Inflammatory macrophage (primary cell): ENCODE measurements at regions not wholly inside any gene's neighbourhood (a gene's known extent, or its start where the extent isn't known, plus 50 kb on each side); places are given as distances from the start of the nearest gene placed in this dataset.

Source experiments
- DNase-seq, 2 donors: peaks; one replicate each; pipeline ENCODE4 v3.0.0-alpha.2; 2020 to 2022

DNA sequence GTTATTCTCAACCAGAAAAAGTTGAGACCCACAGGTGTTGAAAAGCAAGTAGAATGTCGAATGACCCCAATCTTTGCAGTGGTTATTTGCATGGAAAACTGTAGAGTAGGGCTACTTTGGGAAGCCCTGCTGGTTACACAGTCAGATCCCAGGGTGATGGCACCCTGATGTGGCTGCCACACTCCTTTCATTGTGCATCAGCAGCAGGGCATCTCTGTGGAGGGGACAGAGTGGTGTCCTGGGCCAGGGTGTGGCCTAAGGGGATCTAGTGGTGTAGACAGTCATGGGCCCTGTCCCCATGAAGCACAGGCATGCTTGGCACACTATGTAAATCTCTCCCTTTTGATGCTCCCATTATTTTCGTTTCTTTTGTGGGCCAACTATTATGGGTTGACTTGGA is 199.4 kb upstream of the NAV2 start:
- no peak for DNase-seq

DNA sequence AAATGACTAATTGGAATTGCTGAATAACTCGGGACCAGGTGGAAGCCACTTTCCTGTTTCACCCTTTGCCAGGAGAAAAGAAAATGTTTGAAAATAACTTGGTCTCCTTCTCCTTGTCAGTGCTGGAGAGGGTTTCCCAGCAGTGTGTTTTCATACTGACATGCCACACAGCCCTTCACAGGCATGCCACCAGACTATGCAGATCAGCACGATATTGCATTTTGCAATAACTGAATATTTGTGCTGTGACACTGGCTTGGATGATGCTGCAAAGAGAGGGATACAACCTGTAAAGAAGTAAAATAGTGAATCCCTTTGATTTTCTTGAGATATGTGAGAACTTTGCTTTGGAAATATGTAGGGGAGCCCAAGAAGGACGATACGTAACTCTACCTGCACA is 200.0 kb upstream of the NAV2 start:
- no peak for DNase-seq

DNA sequence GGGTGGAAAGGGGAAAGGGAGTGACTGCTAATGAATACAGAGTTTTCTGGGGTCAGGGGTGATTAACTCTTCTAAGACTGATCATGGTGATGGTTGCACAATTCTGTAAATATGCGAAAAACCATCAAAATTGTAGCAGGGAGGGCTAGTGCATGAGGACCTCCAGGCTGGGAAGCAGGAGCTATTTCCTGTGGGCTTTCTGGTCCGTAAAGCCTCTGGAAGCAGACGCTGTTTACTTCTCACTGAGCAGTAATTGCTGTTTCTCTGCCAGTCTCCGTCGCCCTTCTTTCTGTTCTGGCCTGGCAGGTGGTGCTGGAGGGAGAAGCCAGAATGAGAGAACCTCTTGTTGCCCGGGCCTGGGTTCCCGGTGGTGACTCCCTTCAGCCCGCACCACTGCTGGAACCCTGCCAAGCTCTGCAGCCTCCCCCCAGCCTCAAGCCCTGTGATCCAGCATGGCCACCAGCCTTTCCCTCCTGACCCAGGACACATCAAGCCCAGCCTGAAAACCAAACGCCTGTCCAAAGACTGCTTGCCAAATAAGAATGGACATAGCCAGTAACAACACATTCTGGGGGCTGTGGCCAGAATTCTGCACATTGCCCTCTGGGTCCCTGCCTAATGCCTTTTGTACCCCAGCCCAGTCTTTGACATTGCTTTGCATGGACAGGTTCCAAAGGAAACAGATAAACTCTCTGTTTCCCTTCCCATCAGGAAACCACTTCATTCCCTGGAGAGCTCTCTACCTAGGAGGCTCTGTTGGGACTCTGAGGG is 201.0 kb upstream of the NAV2 start:
- DNase-seq, result no peak

DNA sequence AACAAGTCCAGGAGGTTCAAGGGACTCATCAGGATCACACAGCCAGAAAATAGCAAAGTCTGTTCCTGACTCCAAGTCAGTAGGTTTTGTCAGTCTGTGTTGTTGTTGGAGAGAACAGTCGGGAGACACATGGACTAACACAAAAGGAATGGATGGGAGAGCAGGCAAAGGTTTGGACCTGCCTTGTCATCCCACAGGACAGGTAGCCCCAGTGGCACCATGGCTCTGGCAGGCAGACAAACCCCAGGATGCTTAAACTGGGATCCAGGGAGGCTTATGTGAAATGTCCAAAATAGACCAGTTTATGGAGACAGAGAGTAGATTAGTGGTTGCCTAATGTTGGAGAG is 201.6 kb upstream of the NAV2 start:
- DNase-seq, result no peak

DNA sequence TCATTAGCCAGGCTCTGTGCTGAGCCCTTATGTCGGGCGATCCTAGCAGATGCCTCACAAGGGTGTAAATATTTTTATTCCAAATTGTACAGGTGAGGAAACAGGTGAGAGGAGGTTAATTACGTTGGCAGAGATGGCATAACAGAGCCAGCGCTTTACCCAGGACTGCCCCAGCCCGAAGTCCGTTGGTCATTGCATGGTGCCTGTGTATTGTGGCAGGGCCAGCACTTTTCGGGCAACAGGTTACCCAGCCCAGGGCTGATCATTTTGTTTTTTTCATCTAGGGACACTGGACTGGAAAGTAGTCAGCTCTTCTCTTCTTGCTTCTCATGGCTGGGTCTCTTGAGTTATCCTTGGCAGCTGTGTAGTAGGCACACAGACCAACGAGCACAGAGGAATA is 202.2 kb upstream of the NAV2 start:
- no peak for DNase-seq

DNA sequence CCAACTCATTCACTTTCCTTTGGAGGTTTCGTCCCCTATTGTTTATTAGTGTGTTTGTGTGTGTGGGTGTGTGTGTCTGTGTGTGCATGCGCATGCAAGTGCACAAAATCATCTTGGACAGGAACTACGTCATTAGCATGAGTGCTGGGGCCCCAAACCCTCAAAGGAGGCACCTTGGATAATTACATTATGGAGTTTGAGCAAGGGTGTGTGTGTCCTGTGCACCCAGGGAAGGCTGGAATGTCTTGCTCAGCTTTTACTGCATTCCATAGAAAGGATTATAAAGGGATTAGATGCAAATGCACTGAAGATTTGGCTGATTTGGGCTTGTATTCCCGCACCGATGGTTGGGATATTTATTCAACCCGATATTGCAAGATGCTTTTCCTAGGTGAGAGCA is 203.4 kb upstream of the NAV2 start:
- no peak for DNase-seq

DNA sequence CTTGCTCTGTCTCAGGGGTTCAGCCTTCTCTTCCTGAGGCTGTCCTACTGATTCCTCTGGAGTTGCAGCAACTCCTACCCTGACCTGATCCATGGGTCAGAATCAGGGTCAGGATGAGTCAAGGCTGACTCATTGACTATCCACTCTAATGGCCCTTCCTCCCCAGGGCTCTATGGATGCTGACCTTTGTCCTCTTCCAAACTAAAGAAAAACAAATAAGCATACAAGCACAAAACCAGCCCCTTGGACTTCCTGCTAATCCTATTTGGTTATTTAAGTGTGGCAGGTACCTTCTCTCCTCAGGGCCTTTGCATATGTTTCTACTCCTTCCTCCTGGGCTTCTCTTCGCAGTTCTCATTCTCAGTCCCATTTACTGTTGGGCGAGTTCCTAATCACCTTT is 204.5 kb upstream of the NAV2 start:
- DNase-seq, result no peak

DNA sequence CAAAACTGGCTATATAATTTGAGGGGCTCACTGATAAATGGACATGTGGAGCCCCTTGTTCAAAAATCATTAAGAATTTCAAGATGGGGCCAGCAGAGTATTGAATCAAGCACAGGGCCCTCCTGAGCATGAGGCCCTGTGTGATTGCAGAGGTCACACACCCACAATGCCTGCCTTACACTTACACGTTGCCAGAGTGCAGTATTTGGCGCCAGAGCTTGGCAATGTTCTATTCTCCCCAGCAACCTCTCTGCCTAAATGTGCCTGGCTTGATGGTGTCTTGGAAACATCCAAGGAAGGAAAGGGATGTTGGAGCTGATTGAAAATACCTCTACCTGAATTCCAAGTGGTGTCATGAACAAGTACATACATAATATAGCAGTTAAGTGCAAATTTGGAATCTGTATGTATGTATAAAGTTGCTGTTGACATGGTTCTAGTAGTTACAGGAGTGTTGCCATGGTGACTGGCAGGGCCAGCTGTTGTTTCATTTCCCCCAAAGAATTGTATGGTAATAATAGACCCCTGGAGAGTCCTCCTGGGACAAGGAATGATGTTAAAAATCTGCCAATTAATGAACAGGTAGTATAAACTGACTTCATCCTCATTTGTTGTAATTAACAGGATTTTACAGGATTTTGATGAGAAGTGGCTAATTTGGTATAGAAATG is 205.7 kb upstream of the NAV2 start:
- no peak for DNase-seq

DNA sequence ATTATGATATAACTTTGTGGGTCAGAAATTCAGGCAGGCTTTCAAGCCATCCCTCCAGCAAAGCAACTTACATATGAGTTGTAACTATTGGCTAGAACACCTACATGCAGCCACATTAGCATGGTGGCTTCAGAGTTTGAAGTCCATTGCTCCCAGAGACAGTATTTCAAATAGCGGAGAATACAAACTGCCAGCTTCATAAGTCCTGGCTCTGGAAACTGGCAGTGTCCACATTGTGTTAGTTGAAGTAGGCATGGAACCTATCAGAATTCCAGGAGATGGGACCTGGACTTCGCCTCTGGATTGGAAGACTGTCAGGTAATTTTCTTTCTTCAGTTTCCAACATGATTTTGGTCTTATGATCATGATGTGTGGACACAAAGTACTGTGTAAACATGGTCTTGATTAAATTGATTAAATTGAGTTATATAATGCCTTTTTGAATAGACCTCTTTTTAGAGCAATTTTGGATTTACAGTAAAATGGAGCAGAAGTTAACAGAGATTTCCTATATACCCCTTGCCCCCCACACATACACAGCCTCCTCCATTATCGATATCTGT is 209.9 kb upstream of the NAV2 start:
- no peak for DNase-seq

DNA sequence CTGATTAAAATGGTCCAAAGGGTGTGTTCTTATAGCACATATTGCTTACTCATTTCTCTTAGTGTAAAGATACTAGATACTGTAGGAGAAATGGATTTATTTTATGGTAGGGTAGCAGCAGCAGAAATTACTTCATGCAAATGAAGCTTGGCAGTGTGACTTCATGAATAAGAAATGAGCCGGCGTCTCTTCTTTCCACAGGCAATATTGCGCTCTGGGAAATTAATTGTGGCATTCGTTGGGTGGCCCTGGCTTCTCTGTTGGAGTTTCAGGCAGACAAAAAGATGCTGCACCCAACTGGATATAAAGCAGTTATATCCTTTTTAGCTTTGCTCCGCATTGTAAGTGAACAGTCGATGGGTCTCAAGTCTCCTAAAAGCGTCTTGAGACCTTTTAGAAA is 211.0 kb upstream of the NAV2 start:
- DNase-seq, result no peak

DNA sequence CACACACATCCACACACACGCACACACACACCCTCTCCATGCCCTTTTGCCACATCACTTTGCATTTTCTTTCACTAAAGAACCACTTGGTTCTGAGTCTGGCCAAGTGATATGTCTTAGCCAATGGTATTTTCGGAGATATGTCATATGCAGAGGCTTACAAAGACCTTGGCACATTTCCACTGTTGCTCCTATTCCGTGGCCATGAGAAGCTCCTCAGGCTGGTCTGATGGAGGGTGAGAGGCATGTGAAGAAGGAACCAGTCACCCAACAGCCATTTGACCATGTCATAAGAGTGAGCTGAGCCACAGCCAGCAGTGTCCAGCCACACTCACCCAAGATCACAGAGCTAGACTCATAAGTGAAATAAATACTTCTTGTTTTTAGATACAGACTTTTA is 212.6 kb upstream of the NAV2 start:
- DNase-seq, result no peak

DNA sequence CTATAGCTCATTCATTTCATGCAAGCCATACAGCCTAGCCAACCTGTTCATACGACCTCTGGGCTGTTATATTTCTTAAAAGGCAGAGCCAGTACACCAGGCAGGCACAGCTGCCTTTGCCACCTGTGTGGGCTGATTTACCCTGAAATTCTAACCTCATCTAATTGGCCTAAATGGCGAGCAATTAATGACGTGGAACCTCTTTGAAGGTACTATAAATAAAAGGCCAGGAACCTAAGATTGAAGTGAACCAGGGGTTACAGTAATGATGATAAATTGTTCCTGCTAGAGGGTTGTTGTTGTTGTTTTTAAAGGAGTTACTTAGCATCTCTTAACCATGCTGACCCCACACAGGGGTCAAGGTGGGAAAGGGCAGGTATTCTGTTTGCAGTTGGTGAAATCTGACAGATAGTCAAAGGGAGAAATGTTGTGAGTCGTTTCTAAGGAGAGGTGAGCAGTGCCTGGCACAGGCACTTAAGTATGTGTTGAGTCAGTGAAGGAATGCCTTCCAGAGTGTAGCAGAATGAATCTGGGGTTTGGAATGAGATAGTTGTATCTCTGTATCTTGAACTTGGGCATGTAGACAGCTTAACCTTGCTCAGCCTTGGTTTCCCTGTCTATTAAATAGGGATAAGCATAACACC is 213.5 kb upstream of the NAV2 start:
- no peak for DNase-seq

DNA sequence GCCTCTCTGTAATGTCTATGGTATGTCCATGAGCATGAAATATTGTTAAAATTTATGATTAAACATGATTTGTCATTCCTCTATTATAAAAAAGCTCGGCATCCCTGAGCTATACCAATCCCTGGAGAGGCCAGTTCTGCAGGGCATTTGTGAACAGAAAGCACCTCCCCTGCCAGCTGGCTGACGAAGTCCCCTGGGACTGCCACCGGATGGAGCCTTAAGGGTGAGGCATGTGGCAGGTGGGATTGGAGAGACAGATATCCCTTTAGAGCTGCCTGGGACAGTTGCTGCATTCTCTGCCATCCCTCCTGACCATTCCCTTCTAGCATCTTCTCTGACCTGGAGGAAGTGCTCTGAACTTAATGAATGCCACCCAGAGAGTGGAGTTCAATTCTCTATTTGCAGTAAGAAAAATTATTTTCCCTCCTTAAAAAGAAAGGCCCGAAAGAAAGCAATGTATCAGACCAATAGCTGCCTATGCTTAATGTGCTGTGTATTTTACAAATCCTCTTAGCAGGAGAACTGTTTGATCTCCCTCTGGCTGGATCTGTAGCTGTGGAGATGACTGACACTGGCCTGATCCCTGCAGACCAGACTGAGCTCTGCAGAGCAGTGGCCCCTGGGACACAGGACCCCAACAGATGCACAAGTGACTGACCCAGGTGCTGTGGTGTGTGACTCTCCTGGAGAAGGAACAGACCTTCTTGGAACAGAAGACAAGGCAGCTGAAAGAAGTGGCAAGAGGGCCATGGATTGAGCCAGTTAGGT is 219.0 kb upstream of the NAV2 start:
- DNase-seq, result no peak

DNA sequence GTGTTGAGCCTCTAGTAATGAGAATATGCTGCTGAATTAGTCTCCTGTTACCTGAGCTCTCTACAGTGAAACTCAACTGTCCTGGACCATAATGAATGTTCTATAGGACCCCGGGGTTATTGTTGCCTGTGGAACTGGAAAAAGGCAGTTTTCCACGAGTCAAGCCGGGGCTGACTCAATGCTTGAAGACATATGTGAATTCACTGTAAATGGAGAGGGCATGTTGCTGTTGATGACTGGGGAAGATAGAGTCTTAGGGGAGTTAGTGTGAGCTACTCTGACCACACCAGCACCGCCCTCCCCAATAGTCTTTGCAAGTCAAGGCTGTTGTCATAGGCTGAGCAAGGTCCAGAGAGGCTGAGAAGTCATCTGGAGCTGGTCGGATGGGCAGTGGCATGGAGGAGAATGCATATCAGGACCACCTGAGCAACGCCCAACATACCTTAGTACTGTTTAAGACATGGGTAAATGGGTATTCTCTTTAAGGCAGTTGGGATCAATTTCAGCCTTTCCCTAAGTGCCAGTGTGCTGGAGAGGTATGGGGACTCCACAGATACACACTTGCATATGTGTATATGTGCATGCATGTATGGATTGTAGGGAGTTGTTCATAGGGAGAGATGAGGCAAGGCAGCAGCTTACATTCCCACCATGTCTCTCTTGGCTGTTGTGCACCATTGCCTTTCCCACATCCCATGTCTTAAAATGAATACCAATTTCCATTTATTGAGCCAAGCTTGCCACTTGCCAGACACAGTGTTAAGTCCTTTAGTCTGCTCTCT is 230.1 kb upstream of the NAV2 start:
- DNase-seq, result no peak

DNA sequence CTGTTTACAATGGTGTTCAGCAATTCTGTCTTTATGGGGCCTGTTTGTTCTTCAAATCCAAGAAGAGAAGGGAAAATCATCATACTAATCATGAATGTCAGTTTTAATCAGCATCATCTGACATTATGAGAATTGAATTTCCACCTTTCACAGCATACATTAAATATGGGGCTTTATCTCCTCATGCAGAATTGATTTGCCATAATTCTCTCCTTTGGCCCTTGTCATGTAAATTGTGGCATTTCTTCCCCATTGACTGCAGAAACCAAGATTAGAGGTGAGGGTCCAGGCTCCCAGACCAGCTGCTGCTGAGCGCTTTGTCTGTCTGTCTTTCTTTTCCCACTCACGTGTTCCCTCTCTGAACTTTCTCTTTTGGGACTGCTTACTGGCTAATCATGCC is 232.1 kb upstream of the NAV2 start:
- no peak for DNase-seq

DNA sequence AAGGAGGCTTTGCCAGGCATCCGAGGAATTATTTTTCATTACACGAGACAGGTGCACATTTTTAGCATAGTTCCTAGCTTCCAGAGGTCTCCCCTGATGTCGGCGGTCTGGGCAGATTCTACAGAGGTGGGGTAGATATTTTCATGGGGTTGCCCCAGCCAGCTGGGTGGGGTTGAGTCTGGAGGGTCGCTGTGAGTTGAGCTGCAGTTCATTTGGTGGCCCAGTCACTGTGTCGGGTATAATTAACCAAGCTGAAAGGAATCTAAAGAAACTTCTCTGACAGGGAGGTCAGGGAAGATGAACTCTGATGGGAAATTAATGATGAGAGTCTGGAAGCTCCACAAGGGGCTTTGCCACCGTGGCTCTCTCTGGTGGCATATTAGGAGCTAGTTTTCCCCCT is 233.7 kb upstream of the NAV2 start:
- no peak for DNase-seq

DNA sequence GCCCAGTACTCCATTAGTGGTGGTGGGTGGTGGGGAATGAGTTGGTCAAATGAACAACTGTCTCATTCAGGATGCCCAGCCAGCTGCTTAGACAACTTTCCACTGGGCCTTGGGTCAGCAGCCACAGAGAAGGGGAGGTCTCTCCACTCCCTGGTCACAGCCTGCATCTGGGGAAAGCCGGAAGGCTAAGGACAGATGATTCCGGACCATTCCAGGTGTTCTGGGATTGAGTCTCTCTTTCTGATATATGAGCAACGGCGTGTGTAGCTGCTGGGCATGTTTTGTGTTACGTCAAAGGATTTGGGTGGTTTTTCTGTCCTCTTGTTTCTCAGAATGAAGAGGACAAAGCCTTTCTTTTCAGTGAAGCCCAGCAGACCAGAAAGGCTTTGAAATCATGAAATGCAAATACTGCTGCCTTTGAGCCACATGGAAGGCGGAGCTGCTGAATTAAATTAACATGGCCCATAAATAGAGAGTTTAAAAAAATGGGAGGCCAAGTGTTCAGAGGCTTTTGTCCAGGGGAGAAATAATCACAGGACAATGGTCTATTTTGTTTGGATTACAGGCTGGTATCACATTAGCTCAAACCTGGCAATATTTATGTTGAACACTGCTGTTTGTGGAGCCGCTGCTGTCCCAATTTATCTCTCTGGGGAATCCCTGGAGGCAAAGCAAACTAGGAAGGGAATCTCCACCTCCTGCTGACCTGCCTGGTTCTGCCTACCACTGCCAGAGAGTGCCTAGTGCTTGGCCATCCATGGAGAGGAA is 234.4 kb upstream of the E2F8 start:
- DNase-seq, result no peak

DNA sequence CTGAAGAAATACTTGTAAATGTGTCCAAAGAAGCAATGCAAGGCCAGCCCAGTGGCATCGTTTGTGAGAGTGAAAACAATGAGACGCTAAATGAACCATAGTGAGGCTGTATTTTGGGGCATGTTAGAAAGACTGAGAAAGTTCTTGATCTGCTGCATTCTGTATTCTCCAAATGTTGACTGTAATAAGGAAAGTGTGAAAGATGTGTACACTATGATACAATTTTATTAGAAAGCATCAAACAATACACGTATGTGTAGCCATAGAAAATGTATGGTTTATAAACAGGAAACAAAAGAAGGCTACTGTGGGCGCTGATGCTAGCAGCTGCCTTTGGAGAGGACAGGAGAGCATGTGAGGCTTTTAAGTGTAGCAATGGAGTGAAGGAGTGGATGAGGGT is 233.5 kb upstream of the E2F8 start:
- no peak for DNase-seq

DNA sequence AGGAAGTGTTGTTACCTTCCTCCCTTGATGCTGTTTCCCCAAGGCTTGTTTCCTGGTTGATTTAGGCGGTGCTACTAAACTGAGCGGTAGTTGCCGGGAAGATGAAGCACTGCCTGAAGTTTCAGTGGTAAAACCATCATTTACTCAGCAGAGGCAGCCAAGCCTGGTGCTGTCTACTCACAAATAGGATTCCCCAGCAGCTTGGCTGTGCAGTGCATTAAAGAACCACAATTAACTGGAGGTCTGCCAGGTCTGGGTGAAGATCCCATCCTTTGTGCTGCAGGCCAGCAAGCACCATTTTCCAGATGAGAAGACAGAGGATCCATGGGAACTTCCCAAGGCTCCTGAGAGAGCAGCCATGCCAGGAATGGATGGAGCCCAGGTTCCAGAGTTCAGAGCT is 231.9 kb upstream of the E2F8 start:
- DNase-seq, result no peak

DNA sequence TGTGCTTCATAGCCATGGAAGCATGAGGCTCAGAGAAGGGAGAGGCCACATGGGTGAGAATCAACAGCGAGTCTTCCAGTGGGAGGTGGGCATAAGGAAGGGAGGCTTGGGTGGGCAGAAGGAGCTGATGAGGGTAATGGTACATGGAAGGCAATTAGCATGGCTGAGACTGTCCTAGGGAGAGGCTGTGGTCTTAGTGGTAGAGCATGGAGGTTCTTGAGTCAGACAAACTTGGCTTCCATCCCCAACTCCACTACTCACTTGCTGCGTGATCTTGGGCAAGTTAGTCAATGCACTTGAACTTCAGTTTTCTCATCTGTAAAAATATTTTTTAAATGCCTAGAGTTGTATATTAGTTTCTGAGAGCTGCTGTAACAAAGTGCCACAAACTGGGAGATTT is 227.2 kb upstream of the E2F8 start:
- DNase-seq, result no peak

DNA sequence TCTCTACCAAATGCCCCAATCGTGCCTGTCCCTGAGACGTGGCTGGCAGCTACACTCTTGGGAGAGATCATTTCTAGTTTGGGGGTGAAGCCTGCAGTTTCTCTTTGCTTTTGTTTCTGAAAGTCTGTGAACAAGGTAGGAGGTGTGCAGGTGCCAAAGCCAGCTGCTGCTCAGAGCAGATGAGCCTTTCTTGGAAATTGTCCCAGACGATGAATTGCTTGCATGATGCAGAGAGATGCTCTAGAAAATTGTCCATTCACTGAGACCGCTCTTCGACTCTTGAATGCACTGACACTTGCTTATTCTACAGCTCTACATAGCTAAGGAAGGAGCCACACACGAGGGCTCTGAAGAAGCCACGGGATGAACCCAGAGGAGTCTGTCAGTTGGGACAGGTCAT is 225.6 kb upstream of the E2F8 start:
- DNase-seq, result no peak

DNA sequence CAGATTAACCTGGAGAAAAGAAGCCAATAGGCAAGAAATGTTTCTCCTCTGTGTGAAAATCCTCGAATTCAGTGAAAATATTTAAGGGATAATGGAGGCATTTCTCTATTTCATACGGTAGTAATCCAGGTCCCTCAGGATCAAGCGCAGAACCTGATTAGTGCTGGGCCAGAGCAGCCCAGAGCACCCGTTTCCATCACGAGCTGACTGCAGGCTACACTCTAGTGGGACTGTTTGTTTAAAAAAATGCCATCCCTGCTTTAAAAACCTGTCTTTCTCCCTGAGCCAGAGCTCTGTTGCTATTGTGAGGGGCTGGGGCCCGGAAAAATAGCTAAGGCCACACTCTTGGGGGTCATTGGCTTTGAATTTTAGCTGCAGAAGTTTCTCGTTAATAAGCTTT is 223.2 kb upstream of the E2F8 start:
- no peak for DNase-seq
